ENCODE measurements at regions not wholly inside any gene's neighbourhood (a gene's known extent, or its start where the extent isn't known, plus 50 kb on each side); places are given as distances from the start of the nearest gene placed in this dataset.

GRCh38 chr13:111402441-111402840 lies 82.0 kb downstream of the TEX29 start:
- no peak for DNase-seq
- Histone ChIP-seq H3K9me3 (replicated peaks; ENCODE audit: insufficient read depth, low read length) (no peaks in the 10 kb centered on the region), H3K4me1 (ENCODE audit: low read length) (no peaks in the 10 kb centered on the region), H3K27ac (ENCODE audit: low read length) (no peak overlapping the region), H4K20me1 (ENCODE audit: insufficient read depth, low read length) (no peaks in the 10 kb centered on the region), H3K4me2 (ENCODE audit: low read depth, low read length) (no peak overlapping the region), H3F3A (ENCODE audit: insufficient read depth, low read length) (no peaks in the 10 kb centered on the region), H3K4me3 (ENCODE audit: low read length) (no peak overlapping the region), H2AFZ (ENCODE audit: low read length) (no peak overlapping the region), H3K79me2 (ENCODE audit: low read length) (peaks cover 51% of the 10 kb centered on the region), H3K9me2 (replicated peaks; ENCODE audit: insufficient read depth, low read length) (no peaks in the 10 kb centered on the region), H3K27me3 (replicated peaks; ENCODE audit: insufficient read depth, low read length) (no peaks in the 10 kb centered on the region), H3K36me3 (replicated peaks; ENCODE audit: insufficient read depth, low read length) (no peaks in the 10 kb centered on the region), H3K9ac (ENCODE audit: low read length) (no peak overlapping the region)
- TF ChIP-seq CTCF (IDR thresholded peaks at IDR 0.05; ENCODE audit: low read length) (no peak), EZH2phosphoT487 (IDR thresholded peaks at IDR 0.05; ENCODE audit: low read length) (no peak)

- H3K27ac ChIP-seq (ENCODE audit: low read length), result no peak overlapping the region
- no peak overlapping the region for H2AFZ ChIP-seq (ENCODE audit: low read length)
- no peak for DNase-seq
- H3K79me2 ChIP-seq (ENCODE audit: low read length), result peaks cover 55% of the 10 kb centered on the region
- no peaks in the 10 kb centered on the region for H3K36me3 ChIP-seq (replicated peaks; ENCODE audit: insufficient read depth, low read length)
- no peaks in the 10 kb centered on the region for H3K4me1 ChIP-seq (ENCODE audit: low read length)
- TF ChIP-seq EZH2phosphoT487 (IDR thresholded peaks at IDR 0.05; ENCODE audit: low read length), result no peak
- no peak for TF ChIP-seq EZH2 (optimal IDR thresholded peaks at IDR 0.05; ENCODE audit: low read depth, low read length)
- TF ChIP-seq CTCF (IDR thresholded peaks at IDR 0.05; ENCODE audit: low read length), result no peak
- no peaks in the 10 kb centered on the region for H4K20me1 ChIP-seq (ENCODE audit: insufficient read depth, low read length)
- H3K27me3 ChIP-seq (replicated peaks; ENCODE audit: insufficient read depth, low read length), result no peaks in the 10 kb centered on the region
- H3K9me3 ChIP-seq (replicated peaks; ENCODE audit: insufficient read depth, low read length), result no peaks in the 10 kb centered on the region
- no peak overlapping the region for H3K4me2 ChIP-seq (ENCODE audit: low read depth, low read length)
- H3K9me2 ChIP-seq (replicated peaks; ENCODE audit: insufficient read depth, low read length), result no peaks in the 10 kb centered on the region
- no peaks in the 10 kb centered on the region for H3F3A ChIP-seq (ENCODE audit: insufficient read depth, low read length)
- no peak overlapping the region for H3K9ac ChIP-seq (ENCODE audit: low read length)
- no peak overlapping the region for H3K4me3 ChIP-seq (ENCODE audit: low read length)
Measured at GRCh38 chr13:111403266-111403665, 82.8 kb downstream of the TEX29 start.

GRCh38 chr13:111404746-111405145 lies 84.3 kb downstream of the TEX29 start:
- Histone ChIP-seq H3K9ac (ENCODE audit: low read length) (no peak overlapping the region), H3K9me3 (replicated peaks; ENCODE audit: insufficient read depth, low read length) (no peaks in the 10 kb centered on the region), H3K9me2 (replicated peaks; ENCODE audit: insufficient read depth, low read length) (no peaks in the 10 kb centered on the region), H3K36me3 (replicated peaks; ENCODE audit: insufficient read depth, low read length) (no peaks in the 10 kb centered on the region), H4K20me1 (ENCODE audit: insufficient read depth, low read length) (no peaks in the 10 kb centered on the region), H3K27ac (ENCODE audit: low read length) (no peak overlapping the region), H3K27me3 (replicated peaks; ENCODE audit: insufficient read depth, low read length) (no peaks in the 10 kb centered on the region), H3F3A (ENCODE audit: insufficient read depth, low read length) (no peaks in the 10 kb centered on the region), H3K79me2 (ENCODE audit: low read length) (peaks cover 51% of the 10 kb centered on the region), H3K4me1 (ENCODE audit: low read length) (no peaks in the 10 kb centered on the region), H3K4me2 (ENCODE audit: low read depth, low read length) (no peak overlapping the region), H3K4me3 (ENCODE audit: low read length) (no peak overlapping the region), H2AFZ (ENCODE audit: low read length) (no peak overlapping the region)
- DNase-seq, result no peak
- no peak for TF ChIP-seq EZH2phosphoT487 (IDR thresholded peaks at IDR 0.05; ENCODE audit: low read length)

- Histone ChIP-seq H3K9ac (ENCODE audit: low read length) (no peak overlapping the region), H3K4me1 (ENCODE audit: low read length) (no peaks in the 10 kb centered on the region), H3K79me2 (ENCODE audit: low read length) (peaks cover 62% of the 10 kb centered on the region), H3K9me3 (replicated peaks; ENCODE audit: insufficient read depth, low read length) (no peaks in the 10 kb centered on the region), H3K27ac (ENCODE audit: low read length) (no peak overlapping the region), H3K36me3 (replicated peaks; ENCODE audit: insufficient read depth, low read length) (no peaks in the 10 kb centered on the region; the same call in 1 of the 2 replicates), H3K4me2 (ENCODE audit: low read depth, low read length) (no peak overlapping the region), H3K27me3 (replicated peaks; ENCODE audit: insufficient read depth, low read length) (no peaks in the 10 kb centered on the region), H2AFZ (ENCODE audit: low read length) (no peak overlapping the region), H3F3A (ENCODE audit: insufficient read depth, low read length) (no peaks in the 10 kb centered on the region), H3K9me2 (replicated peaks; ENCODE audit: insufficient read depth, low read length) (no peaks in the 10 kb centered on the region), H4K20me1 (ENCODE audit: insufficient read depth, low read length) (no peaks in the 10 kb centered on the region), H3K4me3 (ENCODE audit: low read length) (no peak overlapping the region)
- no peak for DNase-seq
- TF ChIP-seq EZH2 (optimal IDR thresholded peaks at IDR 0.05; ENCODE audit: low read depth, low read length) (no peak), EZH2phosphoT487 (IDR thresholded peaks at IDR 0.05; ENCODE audit: low read length) (no peak), CTCF (IDR thresholded peaks at IDR 0.05; ENCODE audit: low read length) (no peak)
Measured at GRCh38 chr13:111406636-111407035, 86.2 kb downstream of the TEX29 start.
